NCI-H2081 treated with DMSO at 0.1 percent for 48 hours (cell line): ENCODE measurements at regions not wholly inside any gene's neighbourhood (a gene's known extent, or its start where the extent isn't known, plus 50 kb on each side); places are given as distances from the start of the nearest gene placed in this dataset.

ENCODE experiments used
- DNase-seq: peaks from one replicate; lab custom pipeline; 2025; lab: John Stamatoyannopoulos, UW

DNA sequence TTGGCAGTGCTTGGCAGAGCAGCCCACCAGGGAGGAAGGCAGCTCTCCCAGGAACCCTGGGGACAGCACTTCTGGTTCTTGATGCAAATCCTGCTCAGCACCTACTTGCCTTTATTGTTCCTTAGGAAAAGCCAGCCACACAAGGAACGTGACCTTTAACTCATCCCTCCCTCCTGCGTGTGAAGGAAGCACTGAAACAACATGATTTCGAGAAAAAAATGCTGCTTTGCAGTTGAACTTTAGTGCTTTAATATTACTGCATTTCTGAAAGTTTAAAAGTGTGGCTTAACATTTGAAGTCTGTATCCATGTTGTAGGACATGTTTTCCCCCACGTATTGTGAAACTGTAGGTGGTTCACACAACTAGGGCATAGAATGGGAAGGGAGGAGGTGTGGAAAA is 50.4 kb upstream of the CTNNB1 start:
- no peak for DNase-seq
